ENCODE measurements at regions not wholly inside any gene's neighbourhood (a gene's known extent, or its start where the extent isn't known, plus 50 kb on each side); places are given as distances from the start of the nearest gene placed in this dataset.

DNA sequence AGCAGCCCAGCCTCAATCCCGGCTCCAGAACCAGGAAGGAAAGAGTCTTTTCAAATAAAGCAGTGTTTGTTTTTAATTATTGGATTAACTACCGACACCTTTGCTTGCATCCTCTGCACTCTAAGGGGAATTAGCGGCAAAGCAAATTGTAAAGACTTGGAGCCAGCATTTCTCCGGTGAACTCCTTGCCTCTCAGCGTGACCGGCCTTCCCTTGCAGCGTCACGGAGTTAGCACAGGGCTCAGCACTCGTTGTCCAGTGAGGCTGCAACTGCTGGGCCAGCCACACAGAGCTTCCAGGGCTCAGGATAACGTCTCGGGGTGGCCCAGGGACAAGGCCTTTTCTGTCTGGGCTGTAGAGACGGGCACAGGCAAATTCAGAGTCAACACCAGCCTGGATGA, 180.6 kb downstream of the OLFM1 start:
- no TSS peak for BruUV-seq (replicated peaks)

More for the DNA sequence above, 180.6 kb downstream of the OLFM1 start:
- dilution Hi-C loops (cut with HindIII; ENCODE audit: low sequenced_read_pairs, unreplicated experiment), result no loop called here
- H2AK9ac ChIP-seq (replicated peaks; ENCODE audit: low read depth, low read length, poor library complexity), result no peak overlapping the region
- no peak overlapping the region for H2BK15ac ChIP-seq (ENCODE audit: low read depth, low read length)
- no peaks in the 10 kb centered on the region for H3K79me1 ChIP-seq (ENCODE audit: low read depth in 1 of 2, low read length in 2 of 2)
- H3K4me2 ChIP-seq (ENCODE audit: low read depth, low read length), result no peak overlapping the region
- no peak overlapping the region for H3K4me3 ChIP-seq (ENCODE audit: insufficient read depth, low read depth, low read length)
- H3K9ac ChIP-seq (ENCODE audit: low read depth, low read length), result no peak overlapping the region
- H2BK5ac ChIP-seq (ENCODE audit: low read depth, low read length, poor library complexity, severe bottlenecking), result no peak overlapping the region
- H2BK20ac ChIP-seq (ENCODE audit: low read depth, low read length), result no peak overlapping the region
- no peak overlapping the region for H2BK120ac ChIP-seq (ENCODE audit: low read depth, low read length)
- no peak overlapping the region for H3K14ac ChIP-seq (replicated peaks; ENCODE audit: low read depth, low read length)
- H4K20me1 ChIP-seq (ENCODE audit: insufficient read depth, low read length), result no peaks in the 10 kb centered on the region
- no peak overlapping the region for H3K56ac ChIP-seq (ENCODE audit: extremely low read depth, insufficient read depth, low read length)
- TF ChIP-seq NFE2L2 (IDR thresholded peaks at IDR 0.05; ENCODE audit: low read depth, low read length) (no peak), MAFK (IDR thresholded peaks at IDR 0.05; ENCODE audit: low read depth, low read length) (no peak), POLR2A (IDR thresholded peaks at IDR 0.05; ENCODE audit: low read depth, low read length) (no peak)
- no peak overlapping the region for H2AK5ac ChIP-seq (ENCODE audit: low read depth, low read length)
- ATAC-seq (ENCODE audit: low read depth), result no peak
- H3K27ac ChIP-seq (ENCODE audit: insufficient read depth, low read length), result no peak overlapping the region
- no peaks in the 10 kb centered on the region for H3K4me1 ChIP-seq (ENCODE audit: control insufficient read depth, insufficient read depth, low read length)
- in situ Hi-C loops (cut with MboI; ENCODE audit: low sequenced_read_pairs), result no loop called here
- DNase-seq, result no peak
- no peaks in the 10 kb centered on the region for H3K27me3 ChIP-seq (ENCODE audit: control insufficient read depth, insufficient read depth, low read length)
- intact Hi-C loops (cut with micrococcal nuclease), result no loop called here
- H3K4ac ChIP-seq (ENCODE audit: low read depth, low read length), result no peak overlapping the region
- H4K8ac ChIP-seq (ENCODE audit: low read depth in 2 of 2, low read length in 2 of 2), result no peak overlapping the region
- no peak overlapping the region for H2AFZ ChIP-seq (replicated peaks; ENCODE audit: low read length, poor library complexity)
- H3K18ac ChIP-seq (ENCODE audit: low read depth, low read length), result no peak overlapping the region
- no peak overlapping the region for H4K91ac ChIP-seq (ENCODE audit: insufficient read depth, low read depth, low read length)
- ChIA-PET CTCF (no interaction called here), POLR2A (ENCODE audit: unreplicated experiment) (no interaction called here)
- H4K5ac ChIP-seq (ENCODE audit: low read depth, low read length), result no peak overlapping the region
- peaks cover 52% of the 10 kb centered on the region for H3K9me3 ChIP-seq (ENCODE audit: control insufficient read depth, insufficient read depth, low read length)
- H3K23ac ChIP-seq (ENCODE audit: low read depth, low read length), result no peak overlapping the region
- H3K36me3 ChIP-seq (ENCODE audit: control insufficient read depth, insufficient read depth, low read length), result no peaks in the 10 kb centered on the region
- H3K9me1 ChIP-seq (ENCODE audit: insufficient read depth, low read length), result no peaks in the 10 kb centered on the region
- WGBS, 2 experiments (ENCODE audit: extremely low coverage in 2 of 2, insufficient read length in 1 of 2), result 47% methylated on average over 8 of the region's 12 CpGs; no CpG with 5 or more reads in 1 of the 2 experiments

Measured in IMR-90 (cell line).